ENCODE measurements at regions not wholly inside any gene's neighbourhood (a gene's known extent, or its start where the extent isn't known, plus 50 kb on each side); places are given as distances from the start of the nearest gene placed in this dataset.

GRCh38 chr3:174776636-174777035 is 82.5 kb upstream of the NAALADL2 start:
- H3K4me3 ChIP-seq (ENCODE audit: low read length): no peak overlapping the region
- H3K4me1 ChIP-seq (ENCODE audit: control insufficient read depth, insufficient read depth, low read length): no peaks in the 10 kb centered on the region
- no peaks in the 10 kb centered on the region for H3K9me3 ChIP-seq (ENCODE audit: control insufficient read depth, low read length)
- no peaks in the 10 kb centered on the region for H3K27me3 ChIP-seq (ENCODE audit: control insufficient read depth, insufficient read depth, low read length)
- no peak overlapping the region for H3K9ac ChIP-seq (ENCODE audit: low read length)
- no peaks in the 10 kb centered on the region for H3K36me3 ChIP-seq (ENCODE audit: control insufficient read depth, insufficient read depth, low read length)

GRCh38 chr3:174777813-174778212 is 81.3 kb upstream of the NAALADL2 start:
- Histone ChIP-seq H3K4me3 (ENCODE audit: low read length) (no peak overlapping the region), H3K9ac (ENCODE audit: low read length) (no peak overlapping the region), H3K9me3 (ENCODE audit: control insufficient read depth, low read length) (no peaks in the 10 kb centered on the region), H3K4me1 (ENCODE audit: control insufficient read depth, insufficient read depth, low read length) (no peaks in the 10 kb centered on the region), H3K36me3 (ENCODE audit: control insufficient read depth, insufficient read depth, low read length) (no peaks in the 10 kb centered on the region), H3K27me3 (ENCODE audit: control insufficient read depth, insufficient read depth, low read length) (no peaks in the 10 kb centered on the region)

GRCh38 chr3:174783502-174783901 is 75.6 kb upstream of the NAALADL2 start:
- H3K9me3 ChIP-seq (ENCODE audit: control insufficient read depth, low read length): no peaks in the 10 kb centered on the region
- H3K27me3 ChIP-seq (ENCODE audit: control insufficient read depth, insufficient read depth, low read length): no peaks in the 10 kb centered on the region
- H3K4me1 ChIP-seq (ENCODE audit: control insufficient read depth, insufficient read depth, low read length): no peaks in the 10 kb centered on the region
- H3K4me3 ChIP-seq (ENCODE audit: low read length): no peak overlapping the region
- no peaks in the 10 kb centered on the region for H3K36me3 ChIP-seq (ENCODE audit: control insufficient read depth, insufficient read depth, low read length)
- no peak overlapping the region for H3K9ac ChIP-seq (ENCODE audit: low read length)

- H3K4me1 ChIP-seq (ENCODE audit: control insufficient read depth, insufficient read depth, low read length): no peaks in the 10 kb centered on the region
- no peaks in the 10 kb centered on the region for H3K36me3 ChIP-seq (ENCODE audit: control insufficient read depth, insufficient read depth, low read length)
- H3K4me3 ChIP-seq (ENCODE audit: low read length): no peak overlapping the region
- H3K9me3 ChIP-seq (ENCODE audit: control insufficient read depth, low read length): no peaks in the 10 kb centered on the region
- no peak overlapping the region for H3K9ac ChIP-seq (ENCODE audit: low read length)
- no peaks in the 10 kb centered on the region for H3K27me3 ChIP-seq (ENCODE audit: control insufficient read depth, insufficient read depth, low read length)
Measured at GRCh38 chr3:174784206-174784934, 74.8 kb upstream of the NAALADL2 start.

GRCh38 chr3:174786825-174787224 is 72.3 kb upstream of the NAALADL2 start:
- Histone ChIP-seq H3K36me3 (ENCODE audit: control insufficient read depth, insufficient read depth, low read length) (no peaks in the 10 kb centered on the region), H3K4me1 (ENCODE audit: control insufficient read depth, insufficient read depth, low read length) (no peaks in the 10 kb centered on the region), H3K9ac (ENCODE audit: low read length) (no peak overlapping the region), H3K9me3 (ENCODE audit: control insufficient read depth, low read length) (no peaks in the 10 kb centered on the region), H3K27me3 (ENCODE audit: control insufficient read depth, insufficient read depth, low read length) (no peaks in the 10 kb centered on the region), H3K4me3 (ENCODE audit: low read length) (no peak overlapping the region)

- no peaks in the 10 kb centered on the region for H3K4me1 ChIP-seq (ENCODE audit: control insufficient read depth, insufficient read depth, low read length)
- H3K36me3 ChIP-seq (ENCODE audit: control insufficient read depth, insufficient read depth, low read length): no peaks in the 10 kb centered on the region
- no peaks in the 10 kb centered on the region for H3K27me3 ChIP-seq (ENCODE audit: control insufficient read depth, insufficient read depth, low read length)
- H3K9ac ChIP-seq (ENCODE audit: low read length): no peak overlapping the region
- H3K9me3 ChIP-seq (ENCODE audit: control insufficient read depth, low read length): no peaks in the 10 kb centered on the region
- H3K4me3 ChIP-seq (ENCODE audit: low read length): no peak overlapping the region
Measured at GRCh38 chr3:174791161-174791560, 68.0 kb upstream of the NAALADL2 start.

GRCh38 chr3:174792864-174793263 is 66.3 kb upstream of the NAALADL2 start:
- Histone ChIP-seq H3K27me3 (ENCODE audit: control insufficient read depth, insufficient read depth, low read length) (no peaks in the 10 kb centered on the region), H3K9ac (ENCODE audit: low read length) (no peak overlapping the region), H3K4me3 (ENCODE audit: low read length) (no peak overlapping the region), H3K4me1 (ENCODE audit: control insufficient read depth, insufficient read depth, low read length) (no peaks in the 10 kb centered on the region), H3K9me3 (ENCODE audit: control insufficient read depth, low read length) (no peaks in the 10 kb centered on the region), H3K36me3 (ENCODE audit: control insufficient read depth, insufficient read depth, low read length) (no peaks in the 10 kb centered on the region)
